ENCODE measurements at regions not wholly inside any gene's neighbourhood (a gene's known extent, or its start where the extent isn't known, plus 50 kb on each side); places are given as distances from the start of the nearest gene placed in this dataset.

- Histone ChIP-seq H3K4me1 (ENCODE audit: control insufficient read depth, insufficient read depth, low read length) (no peaks in the 10 kb centered on the region), H2AFZ (ENCODE audit: control insufficient read depth, low read depth, low read length) (no peak overlapping the region), H4K20me1 (ENCODE audit: control insufficient read depth, insufficient read depth) (no peaks in the 10 kb centered on the region), H3K36me3 (ENCODE audit: control insufficient read depth in 2 of 2, insufficient read depth in 2 of 2, low read length in 1 of 2) (no peaks in the 10 kb centered on the region), H3K79me2 (ENCODE audit: control insufficient read depth, insufficient read depth, low read length) (no peaks in the 10 kb centered on the region), H3K4me2 (ENCODE audit: control insufficient read depth, insufficient read depth) (no peak overlapping the region), H3K4me3 (no peak overlapping the region), H3K27me3 (replicated peaks in 1 of 2; ENCODE audit: control insufficient read depth in 2 of 2, insufficient read depth in 2 of 2, low read length in 1 of 2) (no peaks in the 10 kb centered on the region), H3K9ac (ENCODE audit: control insufficient read depth, insufficient read depth, low read length) (no peak overlapping the region), H3K9me3 (replicated peaks; ENCODE audit: control insufficient read depth, insufficient read depth, low read length) (no peaks in the 10 kb centered on the region; the same call in 2 of the 3 replicates), H3K27ac (ENCODE audit: control insufficient read depth, insufficient read depth) (no peak overlapping the region)
- FAIRE-seq (no peak), ATAC-seq (no peak), DNase-seq (ENCODE audit: low read depth, low spot score) (no peak)
- TF ChIP-seq NFIC (IDR thresholded peaks at IDR 0.05; ENCODE audit: low read depth, low read length), result no peak
- SMC1A ChIA-PET (ENCODE audit: uncharacterized antibody, unreplicated experiment), result no interaction called here
- RAD21 ChIA-PET (ENCODE audit: unreplicated experiment), result no interaction called here
- POLR2A ChIA-PET, result no interaction called here
- in situ Hi-C loops (cut with MboI), result loop anchor here (25.0 kb wide), 1 partner anchor 95 kb away; no protein-coding TSS in a partner anchor
- intact Hi-C loops (cut with micrococcal nuclease; ENCODE audit: unreplicated experiment), result no loop called here
- BruUV-seq (replicated peaks), result no TSS peak
- CTCF ChIA-PET, result interaction anchor here (0.6 kb wide), 1 partner anchor 90 kb away, joined by 3 read pairs; no protein-coding TSS in a partner anchor
- 51% methylated on average over 4 of the region's 4 CpGs for WGBS (ENCODE audit: insufficient coverage, insufficient replicate concordance, low lambda C conversion rate, missing lambda C conversion rate)
Observed at GRCh38 chr10:37682617-37683016, 174.8 kb downstream of the ZNF248 start.

- ChIA-PET SMC1A (ENCODE audit: uncharacterized antibody, unreplicated experiment) (no interaction called here), CTCF (no interaction called here), POLR2A (no interaction called here), RAD21 (ENCODE audit: unreplicated experiment) (no interaction called here)
- Histone ChIP-seq H4K20me1 (ENCODE audit: control insufficient read depth, insufficient read depth) (no peaks in the 10 kb centered on the region), H3K4me3 (no peak overlapping the region), H3K9me3 (replicated peaks; ENCODE audit: control insufficient read depth, insufficient read depth, low read length) (no peaks in the 10 kb centered on the region; the same call in 2 of the 3 replicates), H3K4me2 (ENCODE audit: control insufficient read depth, insufficient read depth) (no peak overlapping the region), H3K36me3 (ENCODE audit: control insufficient read depth in 2 of 2, insufficient read depth in 2 of 2, low read length in 1 of 2) (no peaks in the 10 kb centered on the region), H3K9ac (ENCODE audit: control insufficient read depth, insufficient read depth, low read length) (no peak overlapping the region), H3K79me2 (ENCODE audit: control insufficient read depth, insufficient read depth, low read length) (no peaks in the 10 kb centered on the region), H3K27ac (ENCODE audit: control insufficient read depth, insufficient read depth) (no peak overlapping the region), H2AFZ (ENCODE audit: control insufficient read depth, low read depth, low read length) (no peak overlapping the region), H3K4me1 (ENCODE audit: control insufficient read depth, insufficient read depth, low read length) (no peaks in the 10 kb centered on the region), H3K27me3 (replicated peaks in 1 of 2; ENCODE audit: control insufficient read depth in 2 of 2, insufficient read depth in 2 of 2, low read length in 1 of 2) (no peaks in the 10 kb centered on the region)
- in situ Hi-C loops (cut with MboI), result loop anchor here (25.0 kb wide), 1 partner anchor 94 kb away; no protein-coding TSS in a partner anchor
- ATAC-seq, result no peak
- FAIRE-seq, result no peak
- no peak for TF ChIP-seq ESRRA (IDR thresholded peaks at IDR 0.05; ENCODE audit: low read length)
- no peak for TF ChIP-seq PAX5 (IDR thresholded peaks at IDR 0.05; ENCODE audit: borderline replicate concordance, low read depth, low read length)
- no peak for TF ChIP-seq ZBTB11 (CRISPR knock-in tag; IDR thresholded peaks at IDR 0.05)
- intact Hi-C loops (cut with micrococcal nuclease; ENCODE audit: unreplicated experiment), result no loop called here
- 52% methylated on average over 12 of the region's 12 CpGs for WGBS (ENCODE audit: insufficient coverage, insufficient replicate concordance, low lambda C conversion rate, missing lambda C conversion rate)
- BruUV-seq (replicated peaks), result no TSS peak
- DNase-seq (ENCODE audit: low read depth, low spot score), result no peak
Observed at GRCh38 chr10:37681617-37681999, 175.8 kb downstream of the ZNF248 start.

All from GM12878 (cell line).